Astrocyte of the spinal cord (primary cell): ENCODE measurements at regions not wholly inside any gene's neighbourhood (a gene's known extent, or its start where the extent isn't known, plus 50 kb on each side); places are given as distances from the start of the nearest gene placed in this dataset.
A peak's percentile ranks its signal among the peaks of the same experiment; 100 is the strongest.

Experiments
- DNase-seq: peaks from one replicate; pipeline ENCODE4 v3.0.0; 2011; ENCODE audit warnings: low read depth, low spot score
- H3K4me3 ChIP-seq: 2 replicates; pipeline ENCODE4 v1.5.1; 2011; ENCODE audit warnings: low read depth, mild to moderate bottlenecking, low read length, moderate library complexity
- in situ Hi-C: cut with HindIII; loops from 2 replicates; pipeline ENCODE4 v1.10.0; 2017; ENCODE audit warnings: low sequenced_read_pairs
- TF ChIP-seq, protein P1 (sequence below): IDR thresholded peaks from 2 replicates; pipeline ENCODE4 v1.5.1; 2012; ENCODE audit warnings: low read depth, mild to moderate bottlenecking, low read length, inconsistent platforms

- DNase-seq = peak; percentile 49
- H3K4me3 ChIP-seq = no peak overlapping the region
- in situ Hi-C loops = no loop called here
- TF ChIP-seq, protein P1, sequence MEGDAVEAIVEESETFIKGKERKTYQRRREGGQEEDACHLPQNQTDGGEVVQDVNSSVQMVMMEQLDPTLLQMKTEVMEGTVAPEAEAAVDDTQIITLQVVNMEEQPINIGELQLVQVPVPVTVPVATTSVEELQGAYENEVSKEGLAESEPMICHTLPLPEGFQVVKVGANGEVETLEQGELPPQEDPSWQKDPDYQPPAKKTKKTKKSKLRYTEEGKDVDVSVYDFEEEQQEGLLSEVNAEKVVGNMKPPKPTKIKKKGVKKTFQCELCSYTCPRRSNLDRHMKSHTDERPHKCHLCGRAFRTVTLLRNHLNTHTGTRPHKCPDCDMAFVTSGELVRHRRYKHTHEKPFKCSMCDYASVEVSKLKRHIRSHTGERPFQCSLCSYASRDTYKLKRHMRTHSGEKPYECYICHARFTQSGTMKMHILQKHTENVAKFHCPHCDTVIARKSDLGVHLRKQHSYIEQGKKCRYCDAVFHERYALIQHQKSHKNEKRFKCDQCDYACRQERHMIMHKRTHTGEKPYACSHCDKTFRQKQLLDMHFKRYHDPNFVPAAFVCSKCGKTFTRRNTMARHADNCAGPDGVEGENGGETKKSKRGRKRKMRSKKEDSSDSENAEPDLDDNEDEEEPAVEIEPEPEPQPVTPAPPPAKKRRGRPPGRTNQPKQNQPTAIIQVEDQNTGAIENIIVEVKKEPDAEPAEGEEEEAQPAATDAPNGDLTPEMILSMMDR = no peak
Measured at GRCh38 chr6:139515511-139515910, 141.1 kb upstream of the CITED2 start.

GRCh38 chr6:139514819-139515218 lies 140.4 kb upstream of the CITED2 start:
- DNase-seq = no peak
- in situ Hi-C loops = no loop called here
- no peak overlapping the region for H3K4me3 ChIP-seq
- TF ChIP-seq, protein P1 = no peak

DNA sequence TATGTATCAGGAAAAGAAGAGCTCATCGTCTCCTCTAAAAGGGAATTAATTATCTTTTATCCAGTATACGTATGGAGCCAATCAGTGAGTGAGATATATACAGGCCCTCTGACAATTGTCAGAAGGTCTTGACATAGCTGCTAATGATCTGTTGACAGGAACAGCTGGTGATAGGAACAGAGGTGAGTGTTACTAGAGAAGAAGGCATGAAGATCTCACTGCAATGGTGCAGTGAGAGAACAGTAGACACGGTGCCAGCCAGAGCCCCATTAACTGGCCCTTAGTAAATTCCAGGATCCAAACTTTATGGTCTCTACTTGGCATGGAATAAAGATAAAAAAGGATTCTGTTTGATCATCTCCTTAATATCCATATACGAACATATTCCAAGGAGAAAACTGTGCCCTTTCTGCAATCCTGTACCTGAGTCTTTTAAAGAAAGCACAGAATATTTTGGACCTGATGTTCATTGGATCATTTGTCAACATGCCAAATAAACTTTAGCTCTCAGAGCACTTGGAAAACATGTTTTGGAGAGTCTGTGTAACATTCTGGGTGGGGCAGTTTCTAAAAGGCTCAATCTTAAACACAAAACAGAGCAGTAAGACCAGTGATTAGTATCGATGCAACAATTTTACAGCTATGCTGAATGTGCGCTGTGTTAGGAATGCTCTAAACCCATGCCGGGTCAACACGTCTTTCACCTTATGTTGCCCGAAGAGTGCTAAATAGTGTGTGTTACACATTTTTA lies 135.8 kb upstream of the CITED2 start:
- no peak overlapping the region for H3K4me3 ChIP-seq
- in situ Hi-C loops = no loop called here
- no peak for DNase-seq
- TF ChIP-seq, protein P1 = no peak

GRCh38 chr6:139509167-139509566 lies 134.7 kb upstream of the CITED2 start:
- no peak overlapping the region for H3K4me3 ChIP-seq
- TF ChIP-seq, protein P1 = no peak
- in situ Hi-C loops = no loop called here
- DNase-seq = no peak

- in situ Hi-C loops = no loop called here
- TF ChIP-seq, protein P1 = no peak
- DNase-seq = no peak
- no peak overlapping the region for H3K4me3 ChIP-seq
Measured at GRCh38 chr6:139508576-139508975, 134.1 kb upstream of the CITED2 start.

DNA sequence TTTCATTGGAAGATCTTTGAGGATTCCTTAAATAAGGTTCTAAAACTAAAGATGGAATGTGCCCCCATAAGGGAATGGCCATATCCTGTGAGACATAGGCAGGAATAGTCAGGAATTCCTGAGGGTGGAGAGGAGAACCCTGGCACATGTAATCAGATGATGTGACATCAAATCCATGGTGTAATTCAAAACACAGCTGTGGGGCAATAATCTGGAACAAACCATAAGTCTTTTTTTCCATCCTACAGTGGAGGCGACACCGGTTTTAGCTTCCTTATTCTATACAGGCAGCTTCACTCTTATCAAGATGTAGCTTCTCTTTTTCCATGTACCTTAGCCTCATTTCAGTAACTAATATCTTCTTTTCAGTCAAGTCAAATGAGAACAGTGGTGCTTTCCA lies 133.6 kb upstream of the CITED2 start:
- no peak for DNase-seq
- no peak overlapping the region for H3K4me3 ChIP-seq
- TF ChIP-seq, protein P1 = no peak
- in situ Hi-C loops = no loop called here

GRCh38 chr6:139500977-139501376 lies 126.5 kb upstream of the CITED2 start:
- TF ChIP-seq, protein P1 = no peak

More at GRCh38 chr6:139500977-139501376, 126.5 kb upstream of the CITED2 start:
- in situ Hi-C loops = no loop called here
- no peak for DNase-seq
- H3K4me3 ChIP-seq = no peak overlapping the region
